HEK293 (cell line): ENCODE measurements at regions not wholly inside any gene's neighbourhood (a gene's known extent, or its start where the extent isn't known, plus 50 kb on each side); places are given as distances from the start of the nearest gene placed in this dataset.

Experiments
- CTCF ChIA-PET: fragments of 350-600 bp; formaldehyde crosslinking; extraction: SDS; loops from one replicate; lab custom pipeline; 2021; ENCODE audit warnings: antibody characterized with exemption; lab: Yijun Ruan, JAX
- POLR2A ChIA-PET: fragments of 300-600 bp; formaldehyde crosslinking; extraction: SDS; loops from one replicate; lab custom pipeline; 2020; ENCODE audit warnings: antibody characterized with exemption, inconsistent platforms; lab: Yijun Ruan, JAX
- H3K27ac ChIP-seq: fragments of 200-500 bp; sonication (Bioruptor generic); 2 replicates; pipeline ENCODE4 v1.5.1; 2014; ENCODE audit warnings: low read depth, low read length, control low read depth, inconsistent platforms; ENCODE audit errors: extremely low read depth
- H3K36me3 ChIP-seq, 2 experiments: fragments of 200-500 bp in 1 of 2; sonication (Bioruptor generic) in 1 of 2; 1 replicate in 1 of 2; 2 replicates in 1 of 2; pipeline ENCODE4 v1.5.1; 2014 to 2017; ENCODE audit warnings: inconsistent platforms in 2 of 2, low read length in 2 of 2; ENCODE audit not compliant: control insufficient read depth in 2 of 2, insufficient read depth in 1 of 2
- H3K4me1 ChIP-seq: fragments of 200-500 bp; sonication (Bioruptor generic); 2 replicates; pipeline ENCODE4 v1.5.1; 2014; ENCODE audit warnings: mild to moderate bottlenecking, low read length, inconsistent platforms; ENCODE audit not compliant: control insufficient read depth, insufficient read depth
- H3K4me3 ChIP-seq: 2 replicates; pipeline ENCODE4 v1.5.1; 2011; ENCODE audit warnings: low read depth, mild to moderate bottlenecking, control low read depth, low read length, moderate library complexity
- H3K9me3 ChIP-seq: fragments of 200-500 bp; sonication (Bioruptor generic); 2 replicates; pipeline ENCODE4 v1.5.1; 2014; ENCODE audit warnings: low read depth, low read length, inconsistent platforms; ENCODE audit not compliant: control insufficient read depth, insufficient read depth
- BCL11B ChIP-seq: fragments of 450-650 bp; formaldehyde crosslinking; IDR thresholded peaks from 2 replicates; pipeline ENCODE4 v1.5.1; 2016; ENCODE audit warnings: low read depth, missing biosample characterization, missing genetic modification characterization
- GLI4 ChIP-seq: fragments of 450-650 bp; formaldehyde crosslinking; IDR thresholded peaks from 2 replicates; pipeline ENCODE4 v1.5.1; 2016; ENCODE audit warnings: missing biosample characterization, missing genetic modification characterization
- KLF9 ChIP-seq: fragments of 450-650 bp; formaldehyde crosslinking; IDR thresholded peaks from 2 replicates; pipeline ENCODE4 v1.5.1; 2016; ENCODE audit warnings: missing biosample characterization, missing genetic modification characterization, low read depth
- PATZ1 ChIP-seq: fragments of 450-650 bp; formaldehyde crosslinking; IDR thresholded peaks from 2 replicates; pipeline ENCODE4 v1.5.1; 2016; ENCODE audit warnings: missing biosample characterization, missing genetic modification characterization
- REST ChIP-seq: fragments of 450-650 bp; formaldehyde crosslinking; IDR thresholded peaks from 2 replicates; pipeline ENCODE4 v1.5.1; 2016; ENCODE audit warnings: missing biosample characterization, missing genetic modification characterization
- YY2 ChIP-seq: fragments of 450-650 bp; formaldehyde crosslinking; IDR thresholded peaks from 2 replicates; pipeline ENCODE4 v1.5.1; 2016; ENCODE audit warnings: missing biosample characterization, missing genetic modification characterization
- ZBTB1 ChIP-seq: fragments of 450-650 bp; formaldehyde crosslinking; IDR thresholded peaks from 2 replicates; pipeline ENCODE4 v1.5.1; 2016; ENCODE audit warnings: missing biosample characterization, missing genetic modification characterization
- ZNF202 ChIP-seq: fragments of 450-650 bp; formaldehyde crosslinking; IDR thresholded peaks from 2 replicates; pipeline ENCODE4 v1.5.1; 2016; ENCODE audit warnings: missing biosample characterization, missing genetic modification characterization, borderline replicate concordance
- ZNF266 ChIP-seq: fragments of 450-650 bp; formaldehyde crosslinking; IDR thresholded peaks from 2 replicates; pipeline ENCODE4 v1.5.1; 2016; ENCODE audit warnings: missing biosample characterization, missing genetic modification characterization, low read depth
- ZNF341 ChIP-seq: fragments of 450-650 bp; formaldehyde crosslinking; IDR thresholded peaks from 2 replicates; pipeline ENCODE4; 2016; ENCODE audit warnings: low read depth, missing biosample characterization, missing genetic modification characterization
- ZNF37A ChIP-seq: fragments of 450-650 bp; IDR thresholded peaks from 2 replicates; pipeline ENCODE4 v1.5.1; 2018; ENCODE audit warnings: missing biosample characterization, missing genetic modification characterization
- ZNF473 ChIP-seq: fragments of 450-650 bp; formaldehyde crosslinking; IDR thresholded peaks from 2 replicates; pipeline ENCODE4 v1.5.1; 2017; ENCODE audit warnings: missing biosample characterization, missing genetic modification characterization
- ZNF521 ChIP-seq: fragments of 450-650 bp; formaldehyde crosslinking; IDR thresholded peaks from 2 replicates; pipeline ENCODE4 v1.5.1; 2017; ENCODE audit warnings: missing biosample characterization, mild to moderate bottlenecking, missing genetic modification characterization
- ZNF560 ChIP-seq: fragments of 450-650 bp; formaldehyde crosslinking; IDR thresholded peaks from 2 replicates; pipeline ENCODE4 v1.5.1; 2017; ENCODE audit warnings: missing biosample characterization, missing genetic modification characterization, borderline replicate concordance
- ZNF610 ChIP-seq: fragments of 450-650 bp; formaldehyde crosslinking; IDR thresholded peaks from 2 replicates; pipeline ENCODE4 v1.5.1; 2016; ENCODE audit warnings: missing biosample characterization, missing genetic modification characterization, borderline replicate concordance
- ZNF623 ChIP-seq: fragments of 450-650 bp; formaldehyde crosslinking; IDR thresholded peaks from 2 replicates; pipeline ENCODE4 v1.5.1; 2016; ENCODE audit warnings: missing biosample characterization, missing genetic modification characterization
- ZNF626 ChIP-seq: fragments of 450-650 bp; sonication (Bioruptor Pico); formaldehyde crosslinking; IDR thresholded peaks from 2 replicates; pipeline ENCODE4 v1.5.1; 2018; ENCODE audit warnings: missing biosample characterization, missing genetic modification characterization, inconsistent platforms
- ZNF645 ChIP-seq: fragments of 450-650 bp; formaldehyde crosslinking; IDR thresholded peaks from 2 replicates; pipeline ENCODE4; 2016; ENCODE audit warnings: missing biosample characterization, missing genetic modification characterization
- ZNF670 ChIP-seq: fragments of 450-650 bp; formaldehyde crosslinking; IDR thresholded peaks from 2 replicates; pipeline ENCODE4 v1.5.1; 2016; ENCODE audit warnings: missing biosample characterization, missing genetic modification characterization, low read depth
- ZNF704 ChIP-seq: fragments of 450-650 bp; formaldehyde crosslinking; IDR thresholded peaks from 2 replicates; pipeline ENCODE4 v1.5.1; 2016; ENCODE audit warnings: missing biosample characterization, missing genetic modification characterization
- ZNF768 ChIP-seq: fragments of 450-650 bp; formaldehyde crosslinking; IDR thresholded peaks from 2 replicates; pipeline ENCODE4 v1.5.1; 2018; ENCODE audit warnings: missing biosample characterization, mild to moderate bottlenecking, missing genetic modification characterization
- ZNF777 ChIP-seq: fragments of 450-650 bp; formaldehyde crosslinking; IDR thresholded peaks from 2 replicates; pipeline ENCODE4 v1.5.1; 2017; ENCODE audit warnings: missing biosample characterization, missing genetic modification characterization, borderline replicate concordance
- ZNF791 ChIP-seq: fragments of 450-650 bp; formaldehyde crosslinking; IDR thresholded peaks from 2 replicates; pipeline ENCODE4 v1.5.1; 2016; ENCODE audit warnings: missing biosample characterization, missing genetic modification characterization

GRCh38 chr1:228860911-228861831 lies 125.9 kb downstream of the RHOU start (continued):
- TF ChIP-seq ZNF791 = no peak
- no peak for TF ChIP-seq ZNF670 (tag by site-specific recombination)
- TF ChIP-seq ZBTB1 (tag by site-specific recombination) = peak; percentile 93; the same call in 1 of the 2 replicates
- no peak for TF ChIP-seq GLI4 (tag by site-specific recombination)
- no peak for TF ChIP-seq ZNF768 (tag by site-specific recombination)
- peak; percentile 86 for TF ChIP-seq PATZ1 (tag by site-specific recombination)
- 0 out of 2 replicates have a peak, but pooled peaks have one; percentile 12 for TF ChIP-seq ZNF626 (tag by site-specific recombination)
- no peak for TF ChIP-seq ZNF704
- TF ChIP-seq ZNF202 (tag by site-specific recombination) = no peak
- no peak for TF ChIP-seq BCL11B (tag by site-specific recombination)

GRCh38 chr1:228861832-228862180 lies 126.5 kb downstream of the RHOU start:
- Histone ChIP-seq H3K36me3 (no peaks in the 10 kb centered on the region), H3K27ac (no peak overlapping the region), H3K4me3 (no peak overlapping the region), H3K4me1 (peaks cover 26% of the 10 kb centered on the region), H3K9me3 (no peaks in the 10 kb centered on the region)
- CTCF ChIA-PET = interaction anchor here (0.7 to 1.4 kb wide), 6 partner anchors 8 to 365 kb away, joined by 3 to 5 read pairs (median 4); no protein-coding TSS in a partner anchor
- POLR2A ChIA-PET = interaction anchor here (1.0 to 1.7 kb wide), 4 partner anchors 20 to 233 kb away, joined by 3 to 9 read pairs (median 6); no protein-coding TSS in a partner anchor
- no peak for TF ChIP-seq ZNF560 (tag by site-specific recombination)
- no peak for TF ChIP-seq KLF9 (tag by site-specific recombination)
- TF ChIP-seq ZNF623 (tag by site-specific recombination) = no peak
- no peak for TF ChIP-seq ZNF266 (tag by site-specific recombination)
- TF ChIP-seq YY2 (tag by site-specific recombination) = no peak
- TF ChIP-seq ZNF521 (tag by site-specific recombination) = no peak
- no peak for TF ChIP-seq ZNF610 (tag by site-specific recombination)
- TF ChIP-seq ZNF473 (tag by site-specific recombination) = no peak
- no peak for TF ChIP-seq ZNF645 (tag by site-specific recombination)
- no peak for TF ChIP-seq ZNF37A
- no peak for TF ChIP-seq ZNF341 (tag by site-specific recombination)
- TF ChIP-seq ZNF777 (tag by site-specific recombination) = no peak
- no peak for TF ChIP-seq REST (tag by site-specific recombination)
